ENCODE measurements at regions not wholly inside any gene's neighbourhood (a gene's known extent, or its start where the extent isn't known, plus 50 kb on each side); places are given as distances from the start of the nearest gene placed in this dataset.
"Not testable (repeated sequence)": the region's sequence is repeated elsewhere in the genome, so short reads cannot be mapped to it uniquely, and the experiment has no call there.

DNA sequence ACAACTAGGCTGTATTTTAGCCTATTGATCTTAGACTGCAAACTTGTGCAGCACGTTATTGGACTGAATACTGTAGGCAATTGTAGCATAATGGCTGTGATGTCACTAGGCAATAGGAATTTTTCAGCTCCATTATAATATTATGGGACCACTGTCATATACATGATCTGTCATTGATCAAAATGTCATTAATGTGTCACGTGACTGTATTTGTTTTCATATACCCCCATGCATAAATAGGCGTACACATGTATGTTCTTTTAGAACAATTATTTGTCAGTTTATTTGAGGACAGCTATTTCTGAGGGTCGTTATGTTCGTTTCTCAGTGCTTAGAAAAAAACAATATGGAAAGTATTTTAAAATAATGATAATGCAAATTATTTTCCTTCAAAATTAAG, 111.9 kb upstream of the CDH2 start:
- DNase-seq, result no peak

DNA sequence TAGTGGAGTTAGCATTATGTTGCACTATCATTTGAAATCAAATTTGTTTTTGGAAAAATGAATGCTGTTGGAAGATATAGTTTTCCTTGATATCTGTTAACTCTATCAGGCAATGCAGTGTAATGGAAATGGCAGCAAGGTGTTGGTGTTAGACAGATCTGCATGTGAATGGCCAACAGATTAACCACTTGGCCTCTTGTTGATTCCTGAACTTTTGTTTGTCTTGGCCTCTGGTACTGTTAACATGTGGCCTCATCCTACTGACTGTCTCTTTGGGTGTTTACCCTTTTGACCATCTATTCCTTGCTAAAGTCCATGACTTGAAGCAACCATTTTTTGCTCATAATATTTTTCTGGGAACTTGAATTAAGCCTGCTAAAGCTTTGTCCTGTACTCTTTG, 110.2 kb upstream of the CDH2 start:
- no peak for DNase-seq

DNA sequence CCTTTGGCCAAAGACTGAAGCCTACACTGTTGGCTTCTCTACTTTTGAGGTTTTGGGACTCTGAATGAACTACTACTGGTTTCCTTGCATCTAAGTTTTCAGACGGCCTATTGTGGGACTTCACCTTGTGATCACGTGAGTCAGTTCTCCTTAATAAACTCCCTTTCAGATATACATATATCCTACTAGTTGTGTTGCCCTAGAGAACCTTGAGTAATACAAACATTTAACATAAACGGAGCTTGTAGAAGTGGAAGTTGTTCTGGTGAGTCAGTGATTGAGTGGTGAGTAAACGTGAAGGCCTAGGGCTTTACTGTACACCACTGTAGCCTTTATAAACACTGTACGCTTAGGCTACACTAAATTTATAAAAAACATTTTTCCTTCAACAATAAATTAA, 107.2 kb upstream of the CDH2 start:
- DNase-seq, result no peak

DNA sequence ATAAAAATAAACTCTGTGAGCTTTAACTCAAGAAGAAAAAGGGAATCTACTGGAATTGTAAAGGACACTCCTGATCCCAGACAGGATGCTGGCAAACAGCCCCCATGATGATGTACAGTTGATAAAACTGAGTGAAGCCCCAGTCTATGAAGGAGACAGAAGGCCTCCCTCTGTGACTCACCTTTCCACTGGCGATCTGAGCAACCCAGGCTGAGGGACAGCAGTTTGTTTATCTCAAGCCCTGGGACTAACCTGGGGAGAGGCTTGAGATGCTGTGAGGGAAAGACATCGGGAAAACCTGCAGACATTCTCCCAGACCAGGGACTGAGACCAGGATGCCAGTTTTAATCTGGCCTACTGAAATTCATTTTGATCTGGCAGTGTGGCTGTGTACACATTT, 104.5 kb upstream of the CDH2 start:
- no peak for DNase-seq

DNA sequence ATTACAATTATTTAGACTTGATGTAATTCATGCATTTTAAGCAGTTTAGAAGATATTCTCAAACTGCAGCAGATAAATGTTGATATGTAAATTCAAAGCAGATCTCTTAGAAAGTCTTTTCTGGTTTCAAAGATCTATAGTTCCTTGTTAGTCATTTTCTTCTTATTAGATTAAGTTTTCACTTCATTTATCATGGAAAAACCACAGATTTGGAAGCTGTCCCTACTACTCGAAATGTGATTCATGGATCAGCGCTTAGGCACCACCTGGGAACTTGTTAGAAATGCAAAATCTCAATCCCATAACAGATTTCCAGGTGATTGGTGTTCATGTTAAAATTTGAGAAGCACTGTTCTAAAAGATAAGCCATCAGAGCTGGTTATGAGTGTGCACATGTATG, 92.8 kb upstream of the CDH2 start:
- DNase-seq, result no peak

DNA sequence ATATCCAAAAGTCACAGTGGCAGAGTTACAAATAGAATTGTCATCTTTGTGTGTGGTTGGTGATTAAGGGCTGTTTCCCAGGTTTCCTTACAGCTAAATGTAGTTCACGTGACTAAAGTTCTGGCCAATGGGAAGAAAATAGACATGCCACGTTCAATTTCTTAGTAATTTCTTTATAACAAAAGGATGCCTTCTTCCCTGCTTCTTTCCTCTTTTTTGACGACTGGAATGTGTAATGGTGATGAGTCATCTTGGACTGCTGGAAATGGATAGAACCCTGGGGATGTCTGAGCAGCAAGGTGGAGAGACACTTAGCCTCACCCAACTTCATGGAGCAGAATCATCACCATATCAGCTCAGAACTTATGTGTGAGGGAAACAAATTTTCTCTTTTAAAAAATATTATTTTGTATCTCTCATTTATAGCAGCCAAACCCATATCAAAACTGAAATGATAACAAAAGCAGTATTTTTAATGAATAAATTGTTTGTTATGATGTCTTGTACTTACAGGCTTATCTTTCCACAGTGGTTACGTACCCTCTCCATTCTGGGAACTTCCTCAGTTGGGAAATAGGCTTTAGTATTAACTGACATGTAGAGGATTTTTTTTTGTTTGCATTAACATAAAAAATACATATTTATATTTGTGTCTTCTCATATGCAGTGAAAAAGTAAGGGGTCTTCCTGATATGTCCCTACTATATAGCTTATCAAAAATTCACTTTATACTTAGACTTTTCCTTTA, 91.1 kb upstream of the CDH2 start:
- DNase-seq, result no peak

DNA sequence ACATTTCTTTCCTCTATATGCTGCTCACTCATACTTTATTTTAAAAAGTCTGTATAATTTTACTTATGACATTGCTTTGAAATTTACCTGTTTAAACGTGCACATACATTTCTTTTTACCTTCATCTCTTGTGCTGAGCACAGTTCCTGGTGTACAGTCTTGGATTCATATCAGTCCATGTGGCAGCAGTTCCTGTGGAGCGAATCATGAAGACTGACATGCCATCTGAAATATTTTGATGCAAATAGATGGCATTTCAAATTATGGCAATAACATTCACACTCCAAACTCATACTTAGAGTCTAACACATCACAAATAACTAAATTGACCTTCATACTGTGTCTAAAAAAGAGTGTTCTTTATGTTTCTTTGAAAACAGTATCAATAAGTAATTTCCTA, 90.3 kb upstream of the CDH2 start:
- DNase-seq, result no peak

DNA sequence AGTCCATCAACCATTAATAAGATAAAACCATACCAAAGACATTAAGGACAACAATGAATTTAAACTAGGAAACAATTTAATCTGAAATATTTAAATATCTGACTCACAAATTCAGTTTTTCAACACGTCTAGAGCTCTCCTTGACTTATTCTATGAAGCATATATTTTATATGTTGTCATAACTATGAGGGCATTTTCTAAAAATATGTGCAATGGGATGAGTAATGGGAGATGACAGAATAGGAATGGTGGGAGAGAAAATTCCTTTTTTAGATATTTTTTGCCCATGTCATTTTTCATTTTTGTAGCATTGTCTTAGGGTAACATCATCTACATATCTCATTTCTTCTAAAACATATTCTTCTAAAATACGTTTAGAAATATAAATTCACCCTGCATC, 79.2 kb upstream of the CDH2 start:
- DNase-seq, result no peak

DNA sequence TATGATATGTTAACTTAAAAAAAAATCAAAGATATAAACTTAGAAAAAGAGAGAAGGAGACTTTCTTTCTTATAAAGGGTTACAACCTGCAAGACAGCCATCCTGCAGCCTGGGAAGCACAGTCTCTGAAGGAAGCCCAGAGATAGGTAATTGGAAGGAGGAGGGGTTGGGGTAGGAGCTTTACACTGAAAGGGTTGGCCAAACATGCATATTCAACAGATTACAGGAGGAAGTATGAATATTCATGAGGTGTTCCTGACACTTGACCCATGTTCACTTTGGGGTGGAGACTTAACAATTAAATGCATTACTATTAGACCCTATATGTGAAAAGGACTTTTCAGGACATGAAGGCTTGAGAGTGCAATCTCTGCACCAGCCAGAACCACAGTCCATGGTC, 71.7 kb upstream of the CDH2 start:
- no peak for DNase-seq

DNA sequence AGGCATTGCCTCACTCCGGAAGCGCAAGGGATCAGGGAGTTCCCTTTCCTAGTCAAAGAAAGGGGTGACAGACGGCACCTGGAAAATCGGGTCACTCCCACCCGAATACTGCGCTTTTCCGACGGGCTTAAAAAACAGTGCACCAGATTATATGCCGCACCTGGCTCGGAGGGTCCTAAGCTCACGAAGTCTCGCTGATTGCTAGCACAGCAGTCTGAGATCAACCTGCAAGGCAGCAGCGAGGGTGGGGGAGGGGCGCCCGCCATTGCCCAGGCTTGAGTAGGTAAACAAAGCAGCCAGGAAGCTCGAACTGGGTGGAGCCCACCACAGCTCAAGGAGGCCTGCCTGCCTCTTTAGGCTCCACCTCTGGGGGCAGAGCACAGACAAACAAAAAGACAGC, 63.7 kb upstream of the CDH2 start:
- DNase-seq, result not testable (repeated sequence)

DNA sequence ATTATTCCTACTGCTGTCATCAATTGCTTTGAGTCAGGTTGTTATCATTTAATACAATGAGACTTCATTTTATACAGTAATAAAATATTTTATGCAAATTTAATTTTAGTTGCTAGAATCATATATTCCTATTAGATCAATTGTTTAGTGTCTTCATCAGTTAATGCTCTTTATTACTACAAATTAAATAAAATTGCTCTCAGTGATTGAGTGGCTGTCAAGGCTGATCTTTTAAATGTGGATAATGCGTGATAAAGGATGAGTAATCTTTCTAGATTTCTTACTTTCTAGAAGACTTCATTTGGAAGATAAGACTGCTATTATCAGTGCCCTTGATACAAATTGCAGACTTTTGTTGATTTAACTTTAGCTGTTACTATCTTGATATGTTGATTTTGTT, 59.6 kb upstream of the CDH2 start:
- no peak for DNase-seq
